GM18868 (cell line): ENCODE measurements at regions not wholly inside any gene's neighbourhood (a gene's known extent, or its start where the extent isn't known, plus 50 kb on each side); places are given as distances from the start of the nearest gene placed in this dataset.

ENCODE experiments used
- ATAC-seq: cut with Tn5 transposase; IDR thresholded peaks from one replicate; pipeline ENCODE4 v1.9.1; 2021; ENCODE audit warnings: mild to moderate bottlenecking, moderate library complexity; ENCODE audit not compliant: unreplicated experiment

DNA sequence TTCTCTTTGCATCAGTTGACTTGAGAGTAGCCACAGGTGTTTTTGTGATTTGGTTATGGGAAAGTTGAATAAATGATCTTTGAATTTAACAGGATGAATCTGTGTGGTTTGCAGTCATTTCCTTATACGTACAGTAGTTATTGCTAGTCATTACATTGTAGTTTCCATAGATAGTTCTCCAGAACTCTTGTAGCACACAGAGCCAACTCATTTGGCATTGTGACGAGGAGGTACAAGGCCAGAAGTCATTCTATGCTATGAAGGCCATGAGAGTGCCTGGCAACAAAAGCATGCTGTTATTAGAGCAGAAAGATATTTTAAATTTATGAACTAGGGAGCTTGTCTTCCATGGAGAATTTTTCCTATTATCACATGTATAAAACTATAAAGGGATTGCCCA, 973.0 kb upstream of the CHAC2 start:
- ATAC-seq = no peak

DNA sequence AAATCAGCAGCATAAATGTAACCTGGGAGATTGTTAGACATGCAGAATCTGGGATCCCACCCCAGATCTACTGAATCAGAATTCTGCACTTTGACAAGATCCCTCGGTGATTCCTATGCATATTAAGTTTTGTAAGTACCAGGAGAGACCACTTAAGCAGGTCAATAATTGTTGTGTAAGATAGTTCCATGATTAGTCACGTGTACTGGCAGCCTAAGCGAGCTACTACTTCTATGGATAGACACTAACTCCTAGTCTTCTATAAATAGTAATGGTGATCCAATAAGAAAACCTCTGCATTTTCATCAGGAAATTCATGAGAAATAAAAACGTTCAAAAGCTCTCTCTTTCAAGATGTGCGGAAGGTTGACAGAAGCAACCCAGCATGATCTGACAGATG, 988.2 kb upstream of the CHAC2 start:
- no peak for ATAC-seq

DNA sequence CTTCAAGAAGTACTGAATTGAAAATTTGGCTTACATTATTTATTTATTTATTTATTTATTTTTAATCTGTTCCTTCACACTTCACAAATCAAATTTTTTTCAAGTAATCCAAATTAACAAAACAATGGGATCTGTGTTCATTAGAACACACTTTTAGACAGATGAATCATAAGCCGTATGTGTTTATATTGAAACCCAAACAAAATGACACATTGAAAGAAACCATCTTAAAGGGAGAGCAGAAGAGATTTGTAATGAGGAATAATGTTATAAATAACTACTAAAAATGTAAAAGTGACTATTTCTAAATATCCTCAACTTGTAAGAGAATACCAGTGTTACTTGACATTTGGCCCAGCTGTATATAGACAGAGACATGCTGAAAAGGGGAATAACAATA, 991.0 kb upstream of the CHAC2 start:
- ATAC-seq = no peak

DNA sequence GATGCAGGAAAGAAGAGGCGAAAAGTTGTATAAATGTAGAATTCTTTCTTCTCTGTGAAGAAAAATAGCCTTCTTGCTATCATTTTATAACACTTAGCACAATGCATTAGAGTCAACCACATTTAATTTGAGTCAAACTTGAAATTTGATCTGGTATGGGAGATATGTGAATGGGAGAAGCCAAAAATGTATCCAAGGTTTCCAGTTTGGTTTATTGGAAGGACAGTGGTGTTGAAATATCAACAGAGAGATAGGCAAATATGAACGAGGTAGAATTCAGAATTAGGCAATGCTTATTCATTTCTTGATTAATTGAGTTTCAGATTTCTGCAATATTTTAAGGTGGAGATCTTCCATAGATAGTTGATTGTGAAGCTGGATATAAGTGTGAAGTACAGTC, 991.9 kb upstream of the CHAC2 start:
- ATAC-seq = no peak

DNA sequence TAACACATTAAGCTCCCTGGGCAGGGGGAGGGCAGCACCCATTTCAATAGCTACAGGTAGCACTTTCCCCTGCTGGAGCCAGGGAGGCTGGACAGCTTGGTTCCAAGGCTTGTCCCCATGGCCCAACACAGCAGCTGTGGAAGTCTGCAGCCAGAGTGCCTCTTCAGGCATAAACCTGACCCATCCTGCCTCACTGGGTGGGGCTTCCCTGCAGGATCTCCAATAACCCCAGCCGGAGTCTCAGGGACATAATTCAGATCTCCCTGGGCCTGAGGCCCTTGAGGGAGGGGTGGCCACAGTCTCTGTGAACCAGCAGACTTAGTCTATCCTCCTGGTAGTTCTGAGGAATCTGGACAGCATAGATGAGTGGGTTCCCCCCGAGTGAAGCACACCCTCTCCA, 1001.9 kb upstream of the CHAC2 start:
- no peak for ATAC-seq

DNA sequence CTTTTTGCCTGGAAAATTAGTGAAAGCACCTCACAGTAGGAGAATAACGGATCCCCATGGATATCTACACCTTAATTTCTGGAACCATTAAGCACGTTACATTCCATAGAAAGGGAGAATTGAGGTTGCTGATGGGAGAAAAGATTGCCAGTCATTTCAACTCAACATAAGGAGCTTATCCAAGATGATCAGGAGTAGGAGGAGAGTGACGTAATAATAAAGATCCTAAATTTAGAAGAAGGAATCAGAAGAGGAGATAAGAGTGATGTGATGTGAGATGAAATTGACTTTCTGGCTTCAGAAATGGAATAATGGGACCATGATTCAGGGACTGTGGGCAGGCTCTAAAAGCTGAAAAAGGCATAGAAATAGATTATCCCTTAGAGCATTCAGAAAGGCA, 1017.8 kb upstream of the CHAC2 start:
- ATAC-seq = no peak

DNA sequence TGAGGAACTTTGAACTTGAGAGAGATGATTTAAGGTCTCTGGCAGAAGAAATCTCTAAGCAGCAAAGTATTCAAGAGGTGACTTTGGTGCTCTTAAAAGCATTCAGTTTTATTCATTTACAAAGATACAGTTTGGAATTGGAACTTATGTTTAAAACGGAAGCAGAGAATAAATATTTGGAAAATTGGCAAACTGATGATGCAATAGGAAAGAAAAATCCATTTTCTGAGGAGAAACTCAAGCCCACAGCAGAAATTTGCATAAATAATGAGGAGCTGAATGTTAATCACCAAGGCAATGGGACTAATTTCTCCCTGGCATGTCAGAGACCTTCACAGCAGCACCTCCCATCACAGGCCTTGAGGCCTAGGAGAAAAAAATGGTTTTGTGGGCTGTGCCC, 1022.5 kb upstream of the CHAC2 start:
- no peak for ATAC-seq

DNA sequence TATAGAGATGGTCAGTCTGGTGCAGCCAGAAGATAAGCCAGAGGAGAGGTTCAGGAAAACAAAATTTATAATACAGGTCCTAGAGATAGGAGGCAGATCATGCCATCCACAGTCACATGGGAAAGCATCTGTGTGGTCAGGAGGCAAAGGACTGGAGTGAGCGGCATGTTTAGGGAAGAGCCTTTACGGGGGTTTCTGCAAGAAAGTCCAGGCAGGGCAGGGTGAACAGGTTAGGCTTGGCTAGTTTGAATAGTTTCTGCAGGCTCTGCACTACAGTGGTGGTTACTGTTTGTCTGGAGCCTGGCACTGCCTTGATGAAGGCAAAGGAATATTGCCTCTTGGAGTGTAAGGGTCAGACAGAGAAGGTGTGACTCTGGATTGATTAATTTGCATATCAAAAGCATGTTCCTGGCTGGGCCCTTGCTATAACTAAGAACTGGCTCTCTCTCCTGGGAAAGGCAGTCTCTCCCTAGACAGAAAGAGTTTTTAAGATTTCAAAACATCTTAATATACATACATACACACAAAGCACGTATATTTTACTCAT, 1034.7 kb upstream of the CHAC2 start:
- no peak for ATAC-seq

DNA sequence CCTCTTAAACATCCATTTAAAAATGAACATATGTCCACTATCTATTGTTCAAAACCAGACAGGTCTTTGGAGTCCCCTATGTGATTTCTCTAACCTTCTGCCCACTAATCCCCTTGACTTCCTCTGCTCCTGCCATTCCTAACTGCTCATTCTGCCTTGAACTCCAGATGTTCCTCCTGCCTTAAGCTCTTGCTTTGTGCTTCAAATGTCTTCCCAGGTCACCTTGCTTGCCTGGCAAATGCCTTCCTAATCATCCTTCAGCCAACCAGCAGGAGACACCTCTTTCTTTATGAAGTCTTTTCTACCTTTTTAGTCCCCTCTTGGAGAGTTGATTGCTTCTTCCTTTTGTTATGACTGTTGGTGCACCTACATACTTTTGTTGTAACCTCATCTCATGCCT, 1043.0 kb upstream of the CHAC2 start:
- ATAC-seq = no peak

DNA sequence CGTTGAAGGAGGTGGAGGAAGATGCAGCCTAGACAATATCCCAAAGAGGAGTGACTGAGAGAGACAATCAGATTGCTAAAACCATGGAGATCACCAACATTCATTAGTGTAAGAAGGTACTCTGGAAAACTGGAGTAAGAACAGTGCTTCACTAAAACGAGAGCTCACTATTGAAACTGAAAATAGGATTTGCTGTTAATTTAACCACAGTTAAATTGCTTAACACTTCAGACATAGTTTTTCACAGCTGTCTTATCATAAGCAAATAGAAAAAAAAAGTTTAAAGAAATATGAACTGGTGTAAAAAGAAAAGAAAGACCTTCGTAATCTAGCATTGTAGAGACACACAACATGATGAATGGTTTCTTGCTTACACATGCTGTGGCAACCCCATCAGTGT, 1049.8 kb upstream of the CHAC2 start:
- ATAC-seq = no peak

DNA sequence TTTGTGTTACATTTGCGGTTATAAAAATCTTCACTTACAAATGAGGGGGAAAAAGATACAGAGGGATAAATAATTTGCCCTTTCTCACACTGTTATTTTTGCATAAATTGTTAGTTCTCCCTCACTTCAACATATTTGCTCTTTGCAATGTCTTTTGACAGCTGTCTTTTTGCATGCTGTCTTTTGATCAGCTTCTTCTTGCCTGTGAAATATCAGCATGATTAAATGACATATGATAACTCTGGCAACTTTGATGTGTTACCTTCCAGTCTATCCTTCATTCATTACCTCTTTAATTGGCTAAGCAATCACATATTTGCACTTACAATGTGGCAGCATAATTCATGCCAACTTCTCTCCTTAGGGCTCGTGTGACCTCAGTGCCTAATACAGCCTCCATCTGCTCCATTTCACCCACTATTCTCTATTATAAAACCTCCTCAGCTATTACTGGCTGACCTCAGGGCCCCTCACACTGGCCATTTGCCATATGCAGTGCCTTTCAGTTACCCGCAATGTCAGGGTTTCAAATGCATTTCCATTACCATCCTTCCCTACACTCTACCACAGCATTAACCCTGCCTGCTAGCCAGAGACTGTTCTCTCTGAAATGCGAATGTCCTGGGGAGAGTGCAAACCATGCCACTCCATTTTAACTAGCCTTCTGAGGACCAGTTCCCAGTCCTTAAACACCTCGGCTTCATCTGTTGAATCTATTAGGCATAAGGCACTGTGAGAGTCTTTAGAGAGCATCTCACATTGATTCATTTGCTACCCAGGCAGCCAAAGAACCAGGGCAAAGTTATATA, 1056.6 kb upstream of the CHAC2 start:
- ATAC-seq = no peak

DNA sequence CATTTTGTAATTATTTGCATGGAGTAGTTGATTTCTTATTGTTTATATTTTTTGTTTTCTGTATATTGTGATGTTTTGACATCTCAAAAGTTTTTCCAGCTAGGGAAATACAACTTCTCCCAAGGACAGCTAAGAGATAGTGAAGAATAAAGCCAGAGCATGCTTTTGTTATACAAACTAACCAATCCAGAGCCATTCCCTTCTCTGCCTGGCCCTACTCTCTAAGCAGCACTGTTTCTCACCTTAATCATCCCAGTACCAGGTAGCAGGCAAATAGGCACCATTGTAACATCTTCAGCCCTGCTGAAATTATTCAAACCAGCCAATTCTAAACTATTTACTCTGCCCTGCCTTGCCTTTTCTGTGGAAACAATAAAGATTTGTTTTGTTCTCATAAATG, 1063.4 kb upstream of the CHAC2 start:
- no peak for ATAC-seq

DNA sequence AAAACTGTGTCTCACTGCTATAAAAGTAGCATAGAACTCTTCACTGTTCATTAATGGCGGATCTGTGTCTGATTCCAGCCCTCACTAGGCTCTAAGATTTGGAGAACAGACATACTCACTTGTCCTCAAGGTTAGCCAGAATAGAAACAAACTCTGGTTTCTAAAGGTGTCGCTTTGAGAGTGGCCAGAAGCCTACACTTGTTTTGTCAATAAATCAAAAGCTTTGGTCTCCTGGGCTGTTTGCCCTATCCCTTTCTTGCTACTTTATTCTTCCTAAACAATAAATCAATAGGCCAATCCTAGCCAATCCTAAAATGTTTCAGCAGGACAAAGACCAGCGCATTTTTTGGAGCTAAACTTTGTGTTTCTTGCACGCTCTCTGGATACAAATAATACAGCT, 1064.6 kb upstream of the CHAC2 start:
- ATAC-seq = no peak

DNA sequence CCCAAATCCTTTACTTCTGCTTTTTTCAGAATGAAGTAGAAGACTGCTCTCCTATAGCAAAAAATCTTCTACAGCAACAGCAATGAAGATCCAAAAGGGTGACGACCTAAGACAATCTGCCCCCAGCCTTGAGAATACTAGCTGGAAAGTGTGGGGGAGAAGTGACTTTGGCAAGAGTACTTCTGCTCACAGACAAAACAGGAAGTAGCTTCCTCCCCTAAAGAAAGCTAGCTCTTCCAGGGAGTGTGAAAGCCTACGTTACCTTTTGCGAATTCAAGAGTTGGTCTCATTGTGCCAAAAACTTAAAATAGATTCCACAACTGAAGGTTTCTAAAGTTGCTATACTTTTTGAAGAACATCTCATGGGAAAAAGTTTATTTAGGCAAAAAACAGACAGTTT, 1069.2 kb upstream of the CHAC2 start:
- ATAC-seq = no peak

DNA sequence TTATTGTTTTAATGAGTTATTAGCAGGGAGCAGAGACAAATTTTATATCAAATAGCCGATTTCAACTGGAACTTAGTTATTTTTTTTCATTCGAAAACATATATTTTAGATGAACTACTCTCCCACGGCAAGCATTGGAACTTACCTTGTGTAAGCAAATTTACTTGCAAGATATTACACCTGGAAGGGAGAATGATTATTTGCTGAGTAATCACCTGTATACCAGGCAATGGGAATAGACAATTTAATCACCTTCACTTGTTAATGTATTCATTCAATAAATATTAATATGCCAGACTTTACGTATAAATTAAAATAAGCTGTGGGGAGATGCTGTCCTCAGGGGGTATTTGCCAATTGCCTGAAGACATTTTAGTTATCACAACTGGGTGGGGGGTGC, 1069.9 kb upstream of the CHAC2 start:
- ATAC-seq = no peak

DNA sequence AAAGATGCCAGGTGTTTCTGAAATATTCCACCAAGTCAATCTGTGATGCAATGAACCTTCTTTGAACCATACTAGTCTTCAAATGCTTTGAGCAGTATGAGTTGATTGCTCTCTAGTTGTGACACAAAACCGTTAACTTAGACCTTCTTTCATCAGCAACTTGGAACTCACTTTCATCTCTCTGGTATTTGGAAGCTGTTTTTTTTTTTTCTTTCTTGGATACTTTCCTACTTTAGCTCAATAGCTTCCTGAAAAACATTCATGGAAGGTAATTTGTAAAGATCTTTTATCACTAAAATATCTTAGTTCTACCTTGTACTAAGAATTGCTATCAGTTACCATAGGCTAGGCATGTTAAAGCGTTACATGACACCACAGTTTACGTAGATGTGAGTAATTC, 1071.9 kb upstream of the CHAC2 start:
- no peak for ATAC-seq

DNA sequence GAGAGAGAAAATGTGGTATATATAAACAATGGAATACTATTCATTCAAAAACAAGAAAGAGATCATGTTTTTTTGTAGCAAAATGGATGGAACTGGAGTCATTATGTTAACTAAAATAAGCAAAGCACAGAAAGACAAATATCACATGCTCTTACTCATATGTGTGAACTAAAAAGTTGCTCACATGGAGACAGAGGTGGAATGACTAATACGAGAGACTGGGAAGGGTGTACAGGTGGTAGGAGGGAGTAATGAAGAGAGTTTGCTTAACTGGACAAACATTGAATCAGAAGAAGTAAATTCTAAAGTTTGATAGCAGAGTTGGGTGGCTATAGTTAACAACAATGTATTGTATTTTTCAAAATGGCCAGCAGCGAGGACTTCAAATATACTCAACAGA, 1080.7 kb upstream of the CHAC2 start:
- no peak for ATAC-seq

DNA sequence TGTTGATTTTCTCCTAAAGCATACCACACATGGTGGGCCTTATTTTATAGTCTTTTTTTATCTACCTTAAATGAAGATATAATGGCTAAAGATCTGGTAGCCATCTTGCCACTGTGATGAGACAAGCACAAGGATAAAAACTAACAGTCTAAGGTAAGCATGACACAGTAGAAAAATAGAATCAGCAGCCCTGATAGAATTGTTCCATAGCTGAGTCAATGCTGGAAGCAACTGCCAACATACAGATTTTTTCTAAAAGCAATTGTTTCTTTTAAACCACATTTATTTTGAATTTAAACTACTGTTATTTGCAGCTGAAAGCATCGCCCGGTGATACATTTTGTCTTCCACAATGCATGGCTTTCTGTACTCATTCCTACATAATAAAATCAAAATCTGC, 1091.5 kb upstream of the CHAC2 start:
- no peak for ATAC-seq

DNA sequence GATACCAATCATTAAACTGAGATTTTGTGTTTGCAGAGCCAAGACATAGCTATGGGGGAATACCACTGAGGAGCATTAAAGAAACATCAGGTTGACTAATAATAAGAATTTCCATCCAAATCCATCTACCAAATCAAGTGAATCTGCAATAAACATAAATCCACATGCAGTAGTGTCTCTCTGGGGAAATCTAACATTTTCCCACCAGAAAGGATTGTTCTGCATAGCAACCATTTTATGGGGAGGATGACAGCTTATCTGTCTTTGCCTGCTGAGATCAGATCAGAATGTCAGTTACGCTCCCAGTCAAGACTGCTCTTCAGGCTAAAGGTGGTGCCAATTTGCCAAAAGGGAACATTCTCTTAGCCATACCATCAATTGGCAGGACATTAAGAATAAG, 1098.9 kb upstream of the CHAC2 start:
- ATAC-seq = no peak

DNA sequence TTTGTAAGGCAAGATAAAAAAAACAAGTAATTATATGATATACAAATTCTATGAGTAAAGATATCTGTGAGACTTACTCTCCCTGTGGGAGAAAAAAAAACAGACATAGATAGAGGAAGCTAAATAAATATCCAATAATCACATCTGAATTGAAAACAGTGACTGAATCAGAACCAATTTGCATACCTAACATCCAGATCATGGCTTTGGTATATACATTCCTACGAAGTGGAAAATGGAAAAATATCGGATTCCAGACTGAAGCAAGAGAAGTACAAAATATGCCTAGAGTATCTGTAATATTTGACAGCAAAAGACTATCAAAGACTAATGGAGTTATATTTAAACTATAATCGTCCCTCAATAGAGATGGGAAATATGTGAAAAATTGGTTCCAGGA, 1108.1 kb upstream of the CHAC2 start:
- ATAC-seq = no peak

DNA sequence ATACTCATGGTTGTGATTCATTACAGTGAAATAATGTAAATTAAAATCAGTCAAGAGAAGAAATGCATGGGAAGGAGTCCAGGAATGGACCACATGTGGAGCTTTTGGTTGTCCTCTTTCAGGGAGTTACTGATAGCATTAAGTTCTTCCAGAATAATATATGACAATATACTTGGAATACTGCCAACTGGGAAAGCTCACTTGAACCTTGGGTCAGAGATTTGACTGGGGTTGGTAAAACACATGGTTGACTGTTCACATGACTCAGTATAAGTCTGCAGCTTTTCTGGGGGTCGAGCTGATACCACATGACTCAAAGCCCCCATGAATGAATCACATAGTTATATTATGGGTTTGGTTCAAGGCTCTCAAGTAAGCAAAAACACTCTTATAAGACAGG, 1109.0 kb upstream of the CHAC2 start:
- ATAC-seq = no peak

DNA sequence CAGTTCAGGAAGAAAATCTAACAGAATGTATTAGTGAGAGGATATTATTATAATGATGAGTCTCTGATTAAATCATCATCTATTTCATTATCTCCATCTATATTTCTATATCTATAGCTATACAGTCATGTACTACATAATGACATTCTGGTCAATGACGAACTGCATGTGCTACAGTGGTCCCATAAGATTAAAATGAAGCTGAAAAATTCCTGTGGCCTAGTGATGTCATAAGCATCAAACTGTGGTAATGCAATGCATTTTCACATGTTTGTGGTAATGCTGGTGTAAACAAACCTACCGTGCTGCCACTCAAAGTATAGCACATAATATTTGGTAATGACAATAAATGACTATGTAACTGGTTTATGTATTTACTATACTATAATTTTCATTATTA, 1127.9 kb upstream of the CHAC2 start:
- ATAC-seq = no peak

DNA sequence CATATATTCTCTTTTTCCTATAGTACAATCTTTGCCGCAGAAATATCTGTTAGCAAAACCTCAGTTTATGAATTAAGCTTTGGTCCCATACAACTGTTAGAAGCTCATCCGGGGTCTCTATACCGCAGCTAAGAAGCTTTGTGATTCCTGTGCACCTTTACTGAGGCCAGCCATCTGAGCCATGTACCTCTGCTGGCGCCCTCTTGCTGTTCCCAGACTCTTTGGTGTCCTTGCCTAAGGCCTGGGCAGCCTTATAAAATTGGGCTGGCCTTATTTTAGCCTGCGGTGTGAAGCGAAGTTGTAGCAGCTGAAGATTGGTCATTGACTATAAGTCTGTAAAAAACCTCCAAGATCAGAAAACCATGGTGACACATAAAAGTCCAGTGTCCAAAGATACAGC, 1135.1 kb upstream of the CHAC2 start:
- no peak for ATAC-seq
